Neuronal stem cell (in vitro differentiated cells): ENCODE measurements at regions not wholly inside any gene's neighbourhood (a gene's known extent, or its start where the extent isn't known, plus 50 kb on each side); places are given as distances from the start of the nearest gene placed in this dataset.
"Not testable (repeated sequence)": the region's sequence is repeated elsewhere in the genome, so short reads cannot be mapped to it uniquely, and the experiment has no call there.

Experiments
- DNase-seq: peaks from one replicate; pipeline ENCODE4 v3.0.0-alpha.2; 2013; ENCODE audit warnings: low spot score
- H2AFZ ChIP-seq: one replicate; pipeline ENCODE4 v1.6.1; 2013; ENCODE audit warnings: mild to moderate bottlenecking, low read length, inconsistent platforms
- H2AK5ac ChIP-seq: 2 replicates; pipeline ENCODE4 v1.6.1; 2013; ENCODE audit warnings: low read depth, mild to moderate bottlenecking, inconsistent platforms, low read length, moderate library complexity, mixed read lengths
- H2BK120ac ChIP-seq: 2 replicates; pipeline ENCODE4 v1.6.1; 2013; ENCODE audit warnings: low read depth, mild to moderate bottlenecking, inconsistent platforms, low read length, moderate library complexity, mixed read lengths
- H2BK12ac ChIP-seq: one replicate; pipeline ENCODE4 v1.6.1; 2013; ENCODE audit warnings: low read length, inconsistent platforms
- H2BK15ac ChIP-seq: 2 replicates; pipeline ENCODE4 v1.6.1; 2013; ENCODE audit warnings: mild to moderate bottlenecking, low read length, inconsistent platforms, mixed read lengths
- H2BK5ac ChIP-seq: one replicate; pipeline ENCODE4 v1.6.1; 2013; ENCODE audit warnings: inconsistent platforms, mild to moderate bottlenecking, low read length, moderate library complexity
- H3K14ac ChIP-seq: one replicate; pipeline ENCODE4 v1.6.1; 2013; ENCODE audit warnings: low read length, inconsistent platforms
- H3K18ac ChIP-seq: 2 replicates; pipeline ENCODE4 v1.6.1; 2013; ENCODE audit warnings: low read length, inconsistent platforms
- H3K23ac ChIP-seq: 2 replicates; pipeline ENCODE4 v1.6.1; 2013; ENCODE audit warnings: low read depth, mild to moderate bottlenecking, mixed read lengths, low read length, inconsistent platforms; ENCODE audit not compliant: poor library complexity
- H3K27ac ChIP-seq: replicated peaks from 3 replicates; pipeline ENCODE4 v1.5.1; 2013; ENCODE audit warnings: low read length, inconsistent platforms
- H3K27me3 ChIP-seq, 3 experiments: 2 replicates each; pipeline ENCODE4 v1.6.1; 2013; ENCODE audit warnings: low read length in 3 of 3, mild to moderate bottlenecking in 2 of 3, inconsistent platforms in 1 of 3, low read depth in 1 of 3, mixed read lengths in 1 of 3, moderate library complexity in 1 of 3; ENCODE audit not compliant: control insufficient read depth in 3 of 3, insufficient read depth in 3 of 3
- H3K36me3 ChIP-seq, 2 donors: replicated peaks in 1 of 2; 2 replicates each; pipeline ENCODE4 v1.6.1; 2013; ENCODE audit warnings: low read length in 2 of 2; ENCODE audit not compliant: control insufficient read depth in 2 of 2, insufficient read depth in 2 of 2
- H3K4ac ChIP-seq: 2 replicates; pipeline ENCODE4 v1.6.1; 2013; ENCODE audit warnings: inconsistent platforms, mild to moderate bottlenecking, low read length, moderate library complexity
- H3K4me1 ChIP-seq, 2 donors: 1 replicate in 1 of 2; 2 replicates in 1 of 2; pipeline ENCODE4 v1.6.1; 2013; ENCODE audit warnings: low read length in 2 of 2, low read depth in 1 of 2; ENCODE audit not compliant: control insufficient read depth in 2 of 2, insufficient read depth in 1 of 2
- H3K4me2 ChIP-seq: one replicate; pipeline ENCODE4 v1.6.1; 2013; ENCODE audit warnings: mild to moderate bottlenecking, low read length, inconsistent platforms; ENCODE audit not compliant: insufficient read depth, poor library complexity, severe bottlenecking
- H3K4me3 ChIP-seq, 2 donors: 2 replicates each; pipeline ENCODE4 v1.5.1; 2013; ENCODE audit warnings: low read length in 2 of 2, mild to moderate bottlenecking in 2 of 2, inconsistent platforms in 1 of 2, moderate library complexity in 1 of 2
- H3K79me1 ChIP-seq: one replicate; pipeline ENCODE4 v1.6.1; 2013; ENCODE audit warnings: low read depth, mild to moderate bottlenecking, inconsistent platforms, low read length, moderate library complexity
- H3K9ac ChIP-seq: one replicate; pipeline ENCODE4 v1.6.1; 2013; ENCODE audit warnings: mild to moderate bottlenecking, low read depth, low read length, inconsistent platforms; ENCODE audit not compliant: poor library complexity
- H3K9me3 ChIP-seq, 2 donors: replicated peaks in 1 of 2; 2 replicates each; pipeline versions ENCODE3 to v1.6.1; 2013; ENCODE audit warnings: low read length in 2 of 2, mild to moderate bottlenecking in 2 of 2, inconsistent platforms in 1 of 2, low read depth in 1 of 2, mixed read lengths in 1 of 2, moderate library complexity in 1 of 2; ENCODE audit not compliant: control insufficient read depth in 2 of 2, insufficient read depth in 1 of 2
- H4K8ac ChIP-seq: one replicate; pipeline ENCODE4 v1.6.1; 2013; ENCODE audit warnings: low read depth, mild to moderate bottlenecking, inconsistent platforms, low read length, moderate library complexity
- H4K91ac ChIP-seq: one replicate; pipeline ENCODE4 v1.6.1; 2013; ENCODE audit warnings: low read length, low read depth, mild to moderate bottlenecking, inconsistent platforms; ENCODE audit not compliant: poor library complexity
- WGBS, 2 donors: extraction: QIAGEN DNeasy Blood & Tissue Kit; methylation state at CpG; one replicate each; pipeline ENCODE4 v1.1.7; 2013; ENCODE audit warnings: missing lambda C conversion rate in 2 of 2, mixed read lengths in 1 of 2; ENCODE audit not compliant: insufficient read length in 2 of 2, insufficient replicate concordance in 1 of 2; ENCODE audit errors: extremely low coverage in 2 of 2; 5-methylcytosine and 5-hydroxymethylcytosine counted together

DNA sequence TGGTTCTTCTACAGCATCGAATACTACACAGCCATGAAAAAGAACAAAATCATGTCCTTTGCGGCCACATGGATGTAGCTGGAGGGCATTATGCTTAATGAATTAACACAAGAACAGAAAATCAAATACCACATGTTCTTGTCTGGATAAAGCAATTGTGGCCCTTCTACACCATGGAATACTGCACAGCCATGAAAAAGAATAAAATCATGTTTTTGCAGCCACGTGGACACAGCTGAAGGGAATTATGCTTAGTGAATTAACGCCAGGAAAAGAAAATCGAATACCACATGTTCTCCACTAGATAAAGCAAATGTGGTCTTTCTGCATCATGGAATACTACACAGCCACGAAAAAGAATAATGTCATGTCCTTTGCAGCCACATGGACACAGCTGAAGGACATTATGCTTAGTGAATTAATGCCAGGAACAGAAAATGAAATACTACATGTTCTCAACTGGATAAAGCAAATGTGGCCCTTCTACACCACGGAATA lies 361.8 kb upstream of the PLGLB2 start:
- not testable (repeated sequence) for H3K4me1 ChIP-seq, H4K8ac ChIP-seq, H3K4me2 ChIP-seq, H3K23ac ChIP-seq, H3K9ac ChIP-seq, H3K27ac ChIP-seq, H2BK120ac ChIP-seq, H3K79me1 ChIP-seq, H2AFZ ChIP-seq, H2BK15ac ChIP-seq, H3K4ac ChIP-seq, H3K14ac ChIP-seq, H3K9me3 ChIP-seq, H3K4me3 ChIP-seq, H2BK5ac ChIP-seq, DNase-seq, H3K36me3 ChIP-seq, H2AK5ac ChIP-seq, H3K27me3 ChIP-seq, H4K91ac ChIP-seq, H3K18ac ChIP-seq, H2BK12ac ChIP-seq
- no CpG with 5 or more reads among the region's 7 CpGs for WGBS, 2 donors

DNA sequence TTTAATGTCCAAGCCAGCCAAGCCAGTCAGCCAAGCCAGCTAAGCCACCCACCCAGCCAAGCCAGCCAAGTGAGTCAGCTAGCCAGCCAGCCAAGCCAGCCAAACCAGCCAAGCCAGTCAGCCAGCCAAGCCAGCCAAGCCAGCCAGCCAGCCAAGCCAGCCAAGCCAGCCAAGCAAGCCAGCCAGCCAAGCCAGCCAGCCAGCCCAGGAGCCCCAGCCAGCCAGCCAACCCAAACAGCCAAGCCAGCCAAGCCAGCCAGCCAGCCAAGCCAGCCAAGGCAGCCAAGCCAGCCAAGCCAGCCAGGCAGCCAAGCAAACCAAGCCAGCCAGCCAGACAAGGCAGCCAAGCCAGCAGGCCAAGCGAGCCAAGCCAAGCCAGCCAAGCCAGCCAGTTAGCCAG lies 352.1 kb upstream of the PLGLB2 start:
- H3K36me3 ChIP-seq, H3K14ac ChIP-seq, H3K4me1 ChIP-seq, H2AK5ac ChIP-seq, H3K23ac ChIP-seq, H3K9me3 ChIP-seq, H2BK120ac ChIP-seq, H2BK12ac ChIP-seq, H3K79me1 ChIP-seq, H3K9ac ChIP-seq, H3K27me3 ChIP-seq, H2BK15ac ChIP-seq, H3K27ac ChIP-seq, H4K8ac ChIP-seq, H3K4me2 ChIP-seq, H3K4ac ChIP-seq, H4K91ac ChIP-seq, H2AFZ ChIP-seq, H2BK5ac ChIP-seq, H3K18ac ChIP-seq, DNase-seq, H3K4me3 ChIP-seq: not testable (repeated sequence)
- no CpG with 5 or more reads among the region's 1 CpG for WGBS, 2 donors

DNA sequence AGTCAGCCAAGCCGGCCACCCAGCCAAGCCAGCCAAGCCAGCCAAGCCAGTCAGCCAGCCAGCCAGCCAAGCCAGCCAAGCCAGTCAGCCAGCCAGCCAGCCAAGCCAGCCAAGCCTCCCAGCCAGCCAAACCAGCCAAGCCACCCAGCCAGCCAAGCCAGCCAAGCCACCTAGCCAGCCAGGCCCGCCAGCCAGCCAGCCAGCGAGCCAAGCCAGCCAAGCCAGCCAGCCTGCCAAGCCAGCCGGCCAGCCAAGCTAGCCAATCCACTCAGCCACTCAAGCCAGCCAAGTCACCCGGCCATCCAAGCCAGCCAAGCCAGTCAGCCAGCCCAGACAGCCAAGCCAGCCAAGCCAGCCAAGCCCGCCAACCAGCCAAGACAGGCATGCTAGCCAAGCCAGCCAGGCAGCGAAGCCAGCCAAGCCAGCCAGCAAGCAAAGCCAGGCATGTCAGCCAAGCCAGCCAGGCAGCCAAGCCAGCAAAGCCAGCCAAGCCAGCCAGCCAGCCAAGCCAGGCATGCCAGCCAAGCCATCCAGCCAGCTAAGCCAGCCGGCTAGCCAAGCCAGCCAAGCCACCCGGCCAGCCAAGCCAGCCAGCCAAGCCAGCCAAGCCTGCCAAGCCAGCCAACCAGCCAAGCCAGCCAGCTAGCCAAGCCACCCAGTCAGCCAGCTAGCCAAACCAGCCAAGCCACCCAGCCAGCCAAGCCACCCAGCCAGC lies 351.2 kb upstream of the PLGLB2 start:
- not testable (repeated sequence) for H2AFZ ChIP-seq, H2BK120ac ChIP-seq, H3K4me2 ChIP-seq, H2BK12ac ChIP-seq, H3K4me3 ChIP-seq, DNase-seq, H3K79me1 ChIP-seq, H3K23ac ChIP-seq, H2BK5ac ChIP-seq, H3K27me3 ChIP-seq, H3K36me3 ChIP-seq, H3K4ac ChIP-seq, H4K91ac ChIP-seq, H2BK15ac ChIP-seq, H4K8ac ChIP-seq, H3K27ac ChIP-seq, H3K18ac ChIP-seq, H3K9me3 ChIP-seq, H3K14ac ChIP-seq, H3K9ac ChIP-seq, H3K4me1 ChIP-seq, H2AK5ac ChIP-seq
- WGBS, 2 donors, result no CpG with 5 or more reads among the region's 9 CpGs

DNA sequence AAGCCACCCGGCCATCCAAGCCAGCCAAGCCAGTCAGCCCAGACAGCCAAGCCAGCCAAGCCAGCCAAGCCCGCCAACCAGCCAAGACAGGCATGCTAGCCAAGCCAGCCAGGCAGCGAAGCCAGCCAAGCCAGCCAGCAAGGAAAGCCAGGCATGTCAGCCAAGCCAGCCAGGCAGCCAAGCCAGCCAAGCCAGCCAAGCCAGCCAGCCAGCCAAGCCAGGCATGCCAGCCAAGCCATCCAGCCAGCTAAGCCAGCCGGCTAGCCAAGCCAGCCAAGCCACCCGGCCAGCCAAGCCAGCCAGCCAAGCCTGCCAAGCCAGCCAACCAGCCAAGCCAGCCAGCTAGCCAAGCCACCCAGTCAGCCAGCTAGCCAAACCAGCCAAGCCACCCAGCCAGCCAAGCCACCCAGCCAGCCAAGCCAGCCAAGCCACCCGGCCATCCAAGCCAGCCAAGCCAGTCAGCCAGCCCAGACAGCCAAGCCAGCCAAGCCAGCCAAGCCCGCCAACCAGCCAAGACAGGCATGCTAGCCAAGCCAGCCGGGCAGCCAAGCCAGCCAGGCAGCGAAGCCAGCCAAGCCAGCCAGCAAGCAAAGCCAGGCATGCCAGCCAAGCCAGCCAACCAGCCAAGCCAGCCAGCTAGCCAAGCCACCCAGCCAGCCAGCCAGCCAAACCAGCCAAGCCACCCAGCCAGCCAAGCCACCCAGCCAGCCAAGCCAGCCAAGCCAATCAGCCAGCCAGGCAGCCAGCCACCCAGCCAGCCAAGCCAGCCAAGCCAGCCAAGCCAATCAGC lies 350.4 kb upstream of the PLGLB2 start:
- not testable (repeated sequence) for H3K4me3 ChIP-seq, H2BK5ac ChIP-seq, H4K8ac ChIP-seq, H3K27ac ChIP-seq, H3K79me1 ChIP-seq, H4K91ac ChIP-seq, DNase-seq, H3K18ac ChIP-seq, H2BK120ac ChIP-seq, H3K36me3 ChIP-seq, H3K27me3 ChIP-seq, H2BK12ac ChIP-seq, H3K4me2 ChIP-seq, H2BK15ac ChIP-seq, H3K4ac ChIP-seq, H2AK5ac ChIP-seq, H3K14ac ChIP-seq, H3K4me1 ChIP-seq, H3K23ac ChIP-seq, H3K9ac ChIP-seq, H3K9me3 ChIP-seq, H2AFZ ChIP-seq
- no CpG with 5 or more reads among the region's 9 CpGs for WGBS, 2 donors
